ENCODE measurements at regions not wholly inside any gene's neighbourhood (a gene's known extent, or its start where the extent isn't known, plus 50 kb on each side); places are given as distances from the start of the nearest gene placed in this dataset.

DNA sequence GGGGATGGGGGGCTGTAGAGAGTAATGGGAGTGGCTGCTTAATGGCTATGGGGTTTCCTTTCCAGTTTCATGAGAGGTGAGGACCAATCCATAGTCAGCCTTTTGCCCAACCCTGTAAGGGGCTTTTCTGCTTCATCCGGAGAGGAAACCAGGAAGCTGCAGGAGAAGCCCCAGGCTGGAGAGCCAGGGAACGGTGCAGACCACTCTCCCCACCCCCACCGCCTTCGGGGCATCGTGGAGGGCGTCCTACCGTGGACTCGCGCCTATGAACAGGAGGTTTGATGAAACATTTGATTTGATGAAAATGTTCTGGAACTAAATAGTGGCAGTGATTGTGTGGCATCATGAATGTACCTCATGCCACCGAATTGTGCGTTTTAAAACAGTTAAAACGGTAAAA, 204.3 kb upstream of the DIO3 start:
- Histone ChIP-seq H3K9me3 (ENCODE audit: control insufficient read depth, insufficient read depth, low read length) (peaks cover 5% of the 10 kb centered on the region), H3K27me3 (ENCODE audit: control insufficient read depth, insufficient read depth, low read length) (no peaks in the 10 kb centered on the region), H3K4me1 (ENCODE audit: control insufficient read depth, insufficient read depth, low read length) (peaks cover 4% of the 10 kb centered on the region), H3K4me3 (ENCODE audit: low read depth, low read length) (no peak overlapping the region), H3K9ac (ENCODE audit: low read depth, low read length) (no peak overlapping the region), H3K36me3 (ENCODE audit: control insufficient read depth, insufficient read depth, low read length) (no peaks in the 10 kb centered on the region)

- H3K4me1 ChIP-seq (ENCODE audit: control insufficient read depth, insufficient read depth, low read length): peaks cover 4% of the 10 kb centered on the region
- H3K9me3 ChIP-seq (ENCODE audit: control insufficient read depth, insufficient read depth, low read length): peaks cover 5% of the 10 kb centered on the region
- no peak overlapping the region for H3K4me3 ChIP-seq (ENCODE audit: low read depth, low read length)
- H3K36me3 ChIP-seq (ENCODE audit: control insufficient read depth, insufficient read depth, low read length): no peaks in the 10 kb centered on the region
- H3K9ac ChIP-seq (ENCODE audit: low read depth, low read length): no peak overlapping the region
- H3K27me3 ChIP-seq (ENCODE audit: control insufficient read depth, insufficient read depth, low read length): no peaks in the 10 kb centered on the region
Measured at GRCh38 chr14:101357559-101358319, 203.6 kb upstream of the DIO3 start.

GRCh38 chr14:101358320-101359125, 202.8 kb upstream of the DIO3 start:
- Histone ChIP-seq H3K9ac (ENCODE audit: low read depth, low read length) (no peak overlapping the region), H3K27me3 (ENCODE audit: control insufficient read depth, insufficient read depth, low read length) (no peaks in the 10 kb centered on the region), H3K4me3 (ENCODE audit: low read depth, low read length) (no peak overlapping the region), H3K36me3 (ENCODE audit: control insufficient read depth, insufficient read depth, low read length) (no peaks in the 10 kb centered on the region), H3K9me3 (ENCODE audit: control insufficient read depth, insufficient read depth, low read length) (peaks cover 5% of the 10 kb centered on the region), H3K4me1 (ENCODE audit: control insufficient read depth, insufficient read depth, low read length) (peaks cover 4% of the 10 kb centered on the region)

GRCh38 chr14:101359221-101360053, 201.9 kb upstream of the DIO3 start:
- Histone ChIP-seq H3K4me1 (ENCODE audit: control insufficient read depth, insufficient read depth, low read length) (peaks cover 4% of the 10 kb centered on the region), H3K9me3 (ENCODE audit: control insufficient read depth, insufficient read depth, low read length) (peaks cover 5% of the 10 kb centered on the region), H3K4me3 (ENCODE audit: low read depth, low read length) (no peak overlapping the region), H3K27me3 (ENCODE audit: control insufficient read depth, insufficient read depth, low read length) (no peaks in the 10 kb centered on the region), H3K36me3 (ENCODE audit: control insufficient read depth, insufficient read depth, low read length) (no peaks in the 10 kb centered on the region), H3K9ac (ENCODE audit: low read depth, low read length) (no peak overlapping the region)

GRCh38 chr14:101360054-101360911, 201.0 kb upstream of the DIO3 start:
- Histone ChIP-seq H3K9me3 (ENCODE audit: control insufficient read depth, insufficient read depth, low read length) (peaks cover under 1% of the 10 kb centered on the region), H3K4me3 (ENCODE audit: low read depth, low read length) (no peak overlapping the region), H3K4me1 (ENCODE audit: control insufficient read depth, insufficient read depth, low read length) (peaks cover 4% of the 10 kb centered on the region), H3K36me3 (ENCODE audit: control insufficient read depth, insufficient read depth, low read length) (no peaks in the 10 kb centered on the region), H3K9ac (ENCODE audit: low read depth, low read length) (no peak overlapping the region), H3K27me3 (ENCODE audit: control insufficient read depth, insufficient read depth, low read length) (no peaks in the 10 kb centered on the region)

GRCh38 chr14:101361044-101361443, 200.3 kb upstream of the DIO3 start:
- no peak overlapping the region for H3K4me3 ChIP-seq (ENCODE audit: low read depth, low read length)
- no peaks in the 10 kb centered on the region for H3K36me3 ChIP-seq (ENCODE audit: control insufficient read depth, insufficient read depth, low read length)
- no peaks in the 10 kb centered on the region for H3K9me3 ChIP-seq (ENCODE audit: control insufficient read depth, insufficient read depth, low read length)
- H3K4me1 ChIP-seq (ENCODE audit: control insufficient read depth, insufficient read depth, low read length): peaks cover 4% of the 10 kb centered on the region
- H3K9ac ChIP-seq (ENCODE audit: low read depth, low read length): no peak overlapping the region
- no peaks in the 10 kb centered on the region for H3K27me3 ChIP-seq (ENCODE audit: control insufficient read depth, insufficient read depth, low read length)

- H3K9me3 ChIP-seq (ENCODE audit: control insufficient read depth, insufficient read depth, low read length): no peaks in the 10 kb centered on the region
- peaks cover 4% of the 10 kb centered on the region for H3K4me1 ChIP-seq (ENCODE audit: control insufficient read depth, insufficient read depth, low read length)
- no peak overlapping the region for H3K4me3 ChIP-seq (ENCODE audit: low read depth, low read length)
- no peaks in the 10 kb centered on the region for H3K36me3 ChIP-seq (ENCODE audit: control insufficient read depth, insufficient read depth, low read length)
- H3K9ac ChIP-seq (ENCODE audit: low read depth, low read length): no peak overlapping the region
- H3K27me3 ChIP-seq (ENCODE audit: control insufficient read depth, insufficient read depth, low read length): no peaks in the 10 kb centered on the region
Measured at GRCh38 chr14:101361451-101362433, 199.6 kb upstream of the DIO3 start.

DNA sequence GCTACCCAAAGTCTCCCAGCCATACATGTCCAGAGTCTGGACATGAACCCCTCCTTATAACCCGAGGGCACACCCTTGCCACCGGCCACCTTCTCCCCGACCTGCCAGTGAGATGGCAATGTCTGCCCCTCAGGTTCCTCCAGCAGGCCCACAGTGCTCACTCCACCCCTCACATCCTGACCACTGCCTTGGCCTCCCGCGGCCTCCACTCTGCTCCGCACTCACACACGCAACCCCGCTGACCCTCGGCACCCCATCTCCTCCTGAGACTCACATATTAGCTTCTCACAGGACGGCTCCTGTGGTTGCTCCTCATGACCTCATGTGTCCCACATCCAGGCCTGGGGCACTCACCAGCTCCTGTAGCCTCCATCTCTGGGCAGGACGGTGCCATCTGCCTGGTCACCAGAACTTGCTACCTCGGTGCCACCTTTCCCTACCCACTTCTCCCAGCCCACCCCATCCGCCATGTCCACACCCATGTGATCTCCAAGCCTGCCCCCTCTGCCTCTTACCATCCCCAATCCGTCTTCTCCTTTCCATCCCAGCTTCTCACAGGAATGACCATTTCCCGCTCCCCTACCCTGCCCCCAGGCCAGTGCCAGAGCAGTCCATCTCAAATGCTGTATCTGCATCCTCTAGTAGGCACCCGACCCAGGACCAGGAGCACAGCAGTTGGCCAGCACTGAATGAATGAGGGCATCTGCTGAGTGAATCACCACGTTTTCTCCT, 198.6 kb upstream of the DIO3 start:
- Histone ChIP-seq H3K27me3 (ENCODE audit: control insufficient read depth, insufficient read depth, low read length) (no peaks in the 10 kb centered on the region), H3K9me3 (ENCODE audit: control insufficient read depth, insufficient read depth, low read length) (no peaks in the 10 kb centered on the region), H3K4me1 (ENCODE audit: control insufficient read depth, insufficient read depth, low read length) (peaks cover 4% of the 10 kb centered on the region), H3K9ac (ENCODE audit: low read depth, low read length) (no peak overlapping the region), H3K36me3 (ENCODE audit: control insufficient read depth, insufficient read depth, low read length) (no peaks in the 10 kb centered on the region), H3K4me3 (ENCODE audit: low read depth, low read length) (no peak overlapping the region)

- Histone ChIP-seq H3K4me1 (ENCODE audit: control insufficient read depth, insufficient read depth, low read length) (peaks cover 4% of the 10 kb centered on the region), H3K27me3 (ENCODE audit: control insufficient read depth, insufficient read depth, low read length) (no peaks in the 10 kb centered on the region), H3K4me3 (ENCODE audit: low read depth, low read length) (no peak overlapping the region), H3K9ac (ENCODE audit: low read depth, low read length) (no peak overlapping the region), H3K36me3 (ENCODE audit: control insufficient read depth, insufficient read depth, low read length) (no peaks in the 10 kb centered on the region), H3K9me3 (ENCODE audit: control insufficient read depth, insufficient read depth, low read length) (no peaks in the 10 kb centered on the region)
Measured at GRCh38 chr14:101363261-101363555, 198.1 kb upstream of the DIO3 start.

- Histone ChIP-seq H3K9me3 (ENCODE audit: control insufficient read depth, insufficient read depth, low read length) (no peaks in the 10 kb centered on the region), H3K9ac (ENCODE audit: low read depth, low read length) (no peak overlapping the region), H3K27me3 (ENCODE audit: control insufficient read depth, insufficient read depth, low read length) (no peaks in the 10 kb centered on the region), H3K4me3 (ENCODE audit: low read depth, low read length) (no peak overlapping the region), H3K36me3 (ENCODE audit: control insufficient read depth, insufficient read depth, low read length) (no peaks in the 10 kb centered on the region), H3K4me1 (ENCODE audit: control insufficient read depth, insufficient read depth, low read length) (peaks cover 4% of the 10 kb centered on the region)
Measured at GRCh38 chr14:101363880-101364391, 197.4 kb upstream of the DIO3 start.

All from iPS-15b (cell line).